Activated naive CD8-positive, alpha-beta T cell (primary cell): ENCODE measurements at regions not wholly inside any gene's neighbourhood (a gene's known extent, or its start where the extent isn't known, plus 50 kb on each side); places are given as distances from the start of the nearest gene placed in this dataset.

ENCODE experiments used
- H3K27ac Mint-ChIP-seq: one replicate; pipeline ENCODE4 v1.8.0; 2021; ENCODE audit warnings: mixed read lengths
- H3K27me3 Mint-ChIP-seq: one replicate; pipeline ENCODE4 v1.8.0; 2021; ENCODE audit warnings: mixed read lengths
- H3K36me3 Mint-ChIP-seq: one replicate; pipeline ENCODE4 v1.8.0; 2021; ENCODE audit warnings: mixed read lengths
- H3K4me1 Mint-ChIP-seq: one replicate; pipeline ENCODE4 v1.8.0; 2021; ENCODE audit warnings: low read depth, mixed read lengths
- H3K4me3 Mint-ChIP-seq: one replicate; pipeline ENCODE4 v1.8.0; 2021; ENCODE audit warnings: mild to moderate bottlenecking, mixed read lengths
- H3K9me3 Mint-ChIP-seq: one replicate; pipeline ENCODE4 v1.8.0; 2021; ENCODE audit warnings: low read depth, mixed read lengths

DNA sequence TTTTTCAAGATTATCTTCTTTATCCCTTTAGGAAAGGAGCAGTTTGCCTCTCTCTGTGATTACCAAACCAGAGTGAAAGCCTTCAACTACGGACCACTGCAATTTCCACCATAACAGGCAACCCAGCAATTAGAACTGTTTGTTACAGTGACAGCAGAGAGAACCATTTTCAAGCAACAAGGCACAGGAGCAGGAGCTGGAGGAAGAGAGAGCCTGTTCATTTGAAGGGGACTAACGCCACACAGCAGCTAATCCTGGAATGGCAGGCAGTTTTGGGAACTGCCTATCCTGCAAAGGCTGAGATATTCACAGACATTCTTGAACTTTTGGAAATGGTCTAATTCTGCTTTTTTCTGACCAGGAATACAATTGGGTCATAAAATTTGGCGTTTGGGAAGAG lies 1541.9 kb upstream of the PIK3C3 start:
- Mint-ChIP-seq H3K4me1 (no peaks in the 10 kb centered on the region), H3K27ac (no peak overlapping the region), H3K9me3 (peaks cover 13% of the 10 kb centered on the region), H3K27me3 (no peaks in the 10 kb centered on the region), H3K36me3 (no peaks in the 10 kb centered on the region), H3K4me3 (no peak overlapping the region)

DNA sequence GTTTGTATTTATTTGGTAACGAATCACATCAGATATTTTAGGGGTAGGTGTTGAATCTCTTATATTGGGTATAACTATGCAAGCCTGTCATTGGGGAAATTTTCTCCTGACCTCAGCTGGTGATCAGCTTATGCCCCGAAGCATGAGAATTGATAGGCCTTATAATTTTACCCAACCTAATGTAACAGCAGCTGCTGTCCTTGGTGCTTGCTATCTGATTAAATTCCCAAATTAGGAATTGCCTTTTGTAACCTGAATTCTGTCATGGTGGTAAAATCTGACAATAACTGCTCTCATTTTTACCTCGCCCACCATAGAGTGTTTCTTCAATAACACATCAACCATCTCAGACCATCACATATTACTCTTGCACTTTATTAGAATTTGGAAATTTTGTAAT lies 1542.6 kb upstream of the PIK3C3 start:
- Mint-ChIP-seq H3K4me3 (no peak overlapping the region), H3K4me1 (no peaks in the 10 kb centered on the region), H3K36me3 (no peaks in the 10 kb centered on the region), H3K27ac (no peak overlapping the region), H3K9me3 (peaks cover 13% of the 10 kb centered on the region), H3K27me3 (no peaks in the 10 kb centered on the region)

DNA sequence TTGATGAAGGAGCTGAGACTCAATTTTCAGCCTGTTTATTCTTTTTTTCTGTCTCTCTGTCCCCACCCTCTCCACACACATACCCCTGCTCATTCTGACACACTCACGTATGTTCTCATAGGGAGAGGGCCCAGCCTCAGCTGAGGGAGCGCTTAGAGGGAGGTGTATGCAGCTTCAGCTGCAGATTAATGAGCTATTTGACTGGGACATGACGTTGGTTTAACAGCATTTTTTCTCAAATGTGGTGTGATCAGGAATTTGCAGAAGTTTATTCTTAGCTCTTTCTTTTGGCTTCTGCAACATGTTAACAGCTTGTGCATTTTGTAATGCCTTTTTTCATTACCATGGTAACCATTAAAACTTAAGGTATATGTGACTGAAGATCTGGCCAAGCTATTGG lies 1547.1 kb upstream of the PIK3C3 start:
- Mint-ChIP-seq H3K9me3 (peaks cover 5% of the 10 kb centered on the region), H3K4me1 (no peaks in the 10 kb centered on the region), H3K4me3 (no peak overlapping the region), H3K27ac (no peak overlapping the region), H3K36me3 (no peaks in the 10 kb centered on the region), H3K27me3 (no peaks in the 10 kb centered on the region)

DNA sequence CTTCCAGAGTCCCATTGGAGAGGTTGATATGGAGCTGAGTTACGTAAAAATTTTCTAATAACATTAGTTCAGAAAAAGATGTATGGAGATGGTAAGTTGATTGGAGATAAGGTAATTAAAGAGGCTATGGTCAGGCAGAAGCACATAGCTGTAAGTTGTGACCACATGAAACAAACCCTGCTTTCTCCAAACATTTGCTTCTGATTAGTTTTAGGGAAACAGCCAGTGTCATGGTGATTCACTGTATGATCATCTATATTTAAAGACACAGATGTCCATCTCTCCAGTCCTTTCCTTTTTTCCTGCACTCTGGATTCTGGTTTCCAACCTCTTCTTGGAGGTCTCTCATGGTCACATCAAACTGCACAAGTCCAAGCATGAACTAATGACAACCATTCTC lies 1550.8 kb upstream of the PIK3C3 start:
- H3K27me3 Mint-ChIP-seq, result no peaks in the 10 kb centered on the region
- no peaks in the 10 kb centered on the region for H3K9me3 Mint-ChIP-seq
- H3K4me1 Mint-ChIP-seq, result no peaks in the 10 kb centered on the region
- H3K36me3 Mint-ChIP-seq, result no peaks in the 10 kb centered on the region
- H3K4me3 Mint-ChIP-seq, result no peak overlapping the region
- no peak overlapping the region for H3K27ac Mint-ChIP-seq

DNA sequence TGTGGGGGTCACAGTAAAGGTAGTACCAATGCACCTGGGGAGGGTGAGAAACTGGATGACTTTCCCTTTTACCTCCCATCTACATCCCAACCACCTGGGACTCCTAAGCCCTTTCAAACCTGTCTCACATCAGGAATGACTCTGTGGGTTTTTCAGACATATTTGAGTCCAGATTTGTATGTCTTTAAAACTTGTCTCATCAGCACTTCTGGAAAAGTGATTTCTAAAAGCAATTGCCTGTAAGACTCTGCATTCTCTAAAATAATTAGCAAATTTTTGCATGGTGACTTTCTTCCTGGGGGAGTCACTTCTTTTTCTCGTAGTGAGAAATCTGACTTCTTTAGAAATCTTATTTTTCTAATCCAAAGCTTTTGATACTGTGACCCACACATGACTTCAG lies 1553.0 kb upstream of the PIK3C3 start:
- H3K27me3 Mint-ChIP-seq, result no peaks in the 10 kb centered on the region
- H3K36me3 Mint-ChIP-seq, result no peaks in the 10 kb centered on the region
- H3K4me3 Mint-ChIP-seq, result no peak overlapping the region
- H3K4me1 Mint-ChIP-seq, result no peaks in the 10 kb centered on the region
- H3K9me3 Mint-ChIP-seq, result no peaks in the 10 kb centered on the region
- H3K27ac Mint-ChIP-seq, result no peak overlapping the region

DNA sequence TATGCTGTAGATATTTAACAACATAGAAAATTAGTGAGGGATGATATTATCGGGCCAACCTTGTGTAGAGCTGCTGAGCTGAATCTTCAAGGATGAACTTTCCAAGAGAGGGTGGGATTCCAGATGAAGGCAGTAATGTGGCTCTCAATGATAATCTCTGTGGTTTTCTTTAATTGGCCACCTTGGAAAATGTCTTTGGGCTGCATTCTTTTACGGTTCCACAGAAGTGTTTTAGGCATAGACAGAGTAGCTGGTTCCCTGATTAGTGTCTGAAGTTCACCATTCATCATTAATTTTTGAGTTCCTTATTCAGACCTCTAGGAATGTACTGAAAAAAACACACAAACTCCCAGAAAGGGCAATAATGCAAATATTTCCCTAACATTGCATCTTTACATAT lies 1566.9 kb upstream of the PIK3C3 start:
- Mint-ChIP-seq H3K4me3 (no peak overlapping the region), H3K27ac (no peak overlapping the region), H3K36me3 (no peaks in the 10 kb centered on the region), H3K27me3 (no peaks in the 10 kb centered on the region), H3K4me1 (no peaks in the 10 kb centered on the region), H3K9me3 (peaks cover 11% of the 10 kb centered on the region)

DNA sequence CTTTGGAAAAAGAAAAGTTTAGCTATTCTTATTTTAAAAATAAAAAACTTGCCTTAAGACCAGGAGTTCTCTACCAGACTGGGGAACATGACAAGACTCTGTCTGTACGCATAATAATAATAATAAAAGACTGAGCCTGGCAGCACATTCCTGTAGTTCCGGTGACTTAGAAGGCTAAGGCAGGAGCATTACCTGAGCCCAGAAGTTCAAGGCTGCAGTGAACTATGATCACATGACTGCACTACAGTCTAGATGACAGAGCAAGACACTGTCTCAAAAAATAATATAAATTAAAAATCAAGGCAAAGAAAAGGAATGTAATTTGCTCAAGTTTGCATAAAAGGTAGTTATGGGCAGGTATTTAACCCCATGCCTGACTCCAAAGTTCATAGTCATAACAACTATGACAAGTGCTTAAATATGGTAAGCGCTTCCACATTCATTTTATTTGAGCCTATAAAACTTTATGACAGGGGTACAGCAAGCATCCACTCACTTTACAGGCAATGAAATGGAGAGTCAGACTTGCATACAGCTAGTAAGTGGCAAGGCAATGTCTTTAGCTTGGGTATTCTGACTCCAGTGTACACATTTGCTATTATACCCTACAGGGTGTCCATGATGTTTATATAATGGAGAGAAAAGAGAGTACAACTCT lies 1567.8 kb upstream of the PIK3C3 start:
- H3K36me3 Mint-ChIP-seq, result no peaks in the 10 kb centered on the region
- no peak overlapping the region for H3K4me3 Mint-ChIP-seq
- H3K27ac Mint-ChIP-seq, result no peak overlapping the region
- no peaks in the 10 kb centered on the region for H3K4me1 Mint-ChIP-seq
- H3K9me3 Mint-ChIP-seq, result peaks cover 11% of the 10 kb centered on the region
- H3K27me3 Mint-ChIP-seq, result no peaks in the 10 kb centered on the region

DNA sequence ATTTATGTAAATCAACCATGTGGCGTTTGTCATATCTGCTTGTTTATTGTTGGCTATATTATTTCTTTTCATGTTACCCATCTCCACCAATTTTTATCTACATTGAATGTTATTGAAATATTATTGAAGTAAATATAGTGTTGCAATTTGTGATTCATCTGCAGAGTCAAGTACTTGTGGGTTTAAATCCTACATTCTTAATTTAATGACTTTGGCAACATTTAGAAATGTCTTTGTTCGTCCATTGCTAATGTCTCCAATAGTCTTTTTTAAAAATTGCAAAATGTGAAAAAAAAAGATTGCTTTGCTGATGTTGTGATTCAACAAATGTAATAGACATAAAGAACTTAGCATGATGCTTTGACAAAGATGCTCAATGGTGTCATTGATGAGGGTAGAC lies 1572.8 kb upstream of the PIK3C3 start:
- Mint-ChIP-seq H3K4me1 (no peaks in the 10 kb centered on the region), H3K27me3 (no peaks in the 10 kb centered on the region), H3K27ac (no peak overlapping the region), H3K4me3 (no peak overlapping the region), H3K36me3 (no peaks in the 10 kb centered on the region), H3K9me3 (peaks cover 5% of the 10 kb centered on the region)

DNA sequence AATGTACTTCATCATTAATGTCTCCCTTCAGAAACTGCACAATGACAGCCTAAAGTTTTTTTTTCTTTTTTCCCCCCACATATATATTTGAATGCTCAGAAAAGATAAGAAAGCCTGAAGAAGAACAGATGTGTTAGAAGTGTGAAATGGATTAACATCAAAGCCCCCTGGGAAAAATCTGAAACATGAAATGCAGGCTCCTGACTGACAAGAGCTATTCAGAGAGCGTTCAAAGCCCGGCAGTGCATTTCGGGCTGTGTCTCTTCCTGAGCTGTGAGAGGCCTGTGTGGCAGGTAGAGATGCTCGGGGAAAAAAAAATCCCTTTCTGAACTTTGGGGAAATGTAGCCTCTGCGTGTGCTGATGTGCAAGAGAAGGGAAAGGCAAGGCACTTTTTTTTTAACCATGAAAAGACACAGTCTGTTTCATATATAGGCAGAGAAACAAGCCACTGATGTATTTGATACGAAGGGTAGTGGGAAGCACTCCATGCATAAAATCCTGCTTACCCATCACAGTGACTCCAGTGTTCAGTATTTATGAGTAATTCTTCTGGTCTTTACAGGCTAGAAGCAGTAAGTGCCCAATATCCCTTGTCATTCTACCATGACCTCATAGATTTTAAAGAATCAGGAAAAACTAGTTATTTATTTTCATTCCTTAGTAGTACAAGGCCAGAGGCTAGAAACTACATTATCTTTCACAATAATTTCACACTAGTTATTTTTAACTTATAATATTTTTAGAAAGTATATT lies 1574.2 kb upstream of the PIK3C3 start:
- H3K36me3 Mint-ChIP-seq, result no peaks in the 10 kb centered on the region
- no peak overlapping the region for H3K27ac Mint-ChIP-seq
- H3K4me1 Mint-ChIP-seq, result no peaks in the 10 kb centered on the region
- no peak overlapping the region for H3K4me3 Mint-ChIP-seq
- H3K9me3 Mint-ChIP-seq, result peaks cover 8% of the 10 kb centered on the region
- H3K27me3 Mint-ChIP-seq, result no peaks in the 10 kb centered on the region

DNA sequence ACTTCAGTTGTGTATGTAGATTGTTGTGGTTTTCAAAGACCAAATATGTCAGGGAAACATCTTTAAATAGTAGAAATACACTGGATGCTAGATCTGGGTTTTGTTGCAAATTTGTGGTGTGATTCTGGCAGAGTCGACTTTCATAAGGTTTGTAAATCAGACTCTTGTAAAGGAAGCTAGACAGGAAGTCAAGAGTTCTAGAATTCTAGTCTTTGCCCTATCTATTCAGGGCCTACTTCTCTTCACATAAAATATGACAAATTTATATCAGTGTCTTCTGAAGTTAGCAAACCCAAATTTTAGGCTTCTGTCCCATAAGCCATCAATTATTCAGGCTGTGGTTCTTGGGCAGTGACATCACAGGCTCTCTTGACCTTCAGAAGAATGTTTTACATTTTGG lies 1579.2 kb upstream of the PIK3C3 start:
- H3K4me3 Mint-ChIP-seq, result no peak overlapping the region
- H3K27me3 Mint-ChIP-seq, result no peaks in the 10 kb centered on the region
- H3K4me1 Mint-ChIP-seq, result no peaks in the 10 kb centered on the region
- peaks cover 12% of the 10 kb centered on the region for H3K9me3 Mint-ChIP-seq
- H3K36me3 Mint-ChIP-seq, result no peaks in the 10 kb centered on the region
- H3K27ac Mint-ChIP-seq, result no peak overlapping the region

DNA sequence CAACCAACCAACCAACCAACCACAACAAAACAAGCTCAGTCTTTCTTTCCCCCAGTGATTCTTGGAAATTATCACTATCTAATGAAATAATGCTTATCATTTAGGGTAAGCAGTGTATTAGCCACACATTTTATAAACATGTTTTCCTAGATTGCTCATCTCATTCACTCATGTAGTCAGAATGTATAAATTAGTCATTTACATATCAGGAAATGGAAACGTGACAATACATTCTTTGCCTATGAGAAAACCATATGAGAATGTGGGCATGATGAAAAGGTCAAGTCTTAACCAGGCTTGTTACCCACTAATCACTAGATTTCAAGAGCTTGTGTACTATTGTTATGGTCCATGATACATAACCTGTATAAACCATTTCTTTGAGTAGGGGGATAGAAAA lies 1583.4 kb upstream of the PIK3C3 start:
- Mint-ChIP-seq H3K4me3 (no peak overlapping the region), H3K27me3 (no peaks in the 10 kb centered on the region), H3K36me3 (no peaks in the 10 kb centered on the region), H3K9me3 (peaks cover 4% of the 10 kb centered on the region), H3K27ac (no peak overlapping the region), H3K4me1 (no peaks in the 10 kb centered on the region)

DNA sequence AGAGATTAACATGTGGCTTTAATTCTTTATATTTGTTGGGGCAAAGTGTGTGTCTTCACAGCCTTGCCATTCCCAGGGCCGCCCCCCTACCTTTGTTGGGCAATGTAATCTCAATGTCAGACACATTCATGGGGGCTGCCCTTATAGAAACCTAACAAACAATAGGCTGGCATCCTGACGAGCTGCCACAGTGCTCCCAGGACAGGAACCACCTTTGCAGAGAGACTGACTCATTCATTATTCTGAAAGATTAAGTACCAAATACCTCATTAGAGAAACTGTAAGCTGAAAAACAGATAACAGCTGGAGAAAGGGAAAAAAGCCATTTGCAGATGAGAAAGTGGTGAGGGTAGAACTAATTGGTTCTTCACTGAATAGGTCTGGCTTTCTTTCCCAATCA lies 1587.5 kb upstream of the PIK3C3 start:
- no peak overlapping the region for H3K27ac Mint-ChIP-seq
- no peaks in the 10 kb centered on the region for H3K27me3 Mint-ChIP-seq

DNA sequence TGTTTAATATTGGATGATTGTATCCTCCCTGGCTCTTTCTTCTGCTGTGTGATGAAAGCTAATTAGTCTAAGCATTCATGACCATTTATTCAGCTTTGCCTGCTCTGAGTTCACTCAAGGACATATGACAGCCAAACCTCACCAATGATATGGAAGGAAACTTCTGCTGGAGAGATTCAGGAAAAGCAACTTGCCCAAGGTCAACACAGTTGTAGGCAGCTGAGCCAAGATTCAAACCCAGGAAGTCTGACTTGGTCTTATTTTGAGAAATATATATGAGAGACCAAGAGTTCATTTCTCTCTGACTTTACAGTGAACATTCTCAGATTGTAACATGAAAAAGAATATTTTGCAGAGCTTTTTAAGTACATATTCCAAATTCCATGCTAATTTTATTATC lies 1588.5 kb upstream of the PIK3C3 start:
- H3K27ac Mint-ChIP-seq, result no peak overlapping the region
- no peak overlapping the region for H3K4me3 Mint-ChIP-seq
- H3K36me3 Mint-ChIP-seq, result no peaks in the 10 kb centered on the region
- no peaks in the 10 kb centered on the region for H3K4me1 Mint-ChIP-seq
- H3K9me3 Mint-ChIP-seq, result peaks cover 1% of the 10 kb centered on the region
- no peaks in the 10 kb centered on the region for H3K27me3 Mint-ChIP-seq

More for the DNA sequence above, 1587.5 kb upstream of the PIK3C3 start:
- Mint-ChIP-seq H3K4me1 (no peaks in the 10 kb centered on the region), H3K4me3 (no peak overlapping the region), H3K9me3 (peaks cover 4% of the 10 kb centered on the region), H3K36me3 (no peaks in the 10 kb centered on the region)

DNA sequence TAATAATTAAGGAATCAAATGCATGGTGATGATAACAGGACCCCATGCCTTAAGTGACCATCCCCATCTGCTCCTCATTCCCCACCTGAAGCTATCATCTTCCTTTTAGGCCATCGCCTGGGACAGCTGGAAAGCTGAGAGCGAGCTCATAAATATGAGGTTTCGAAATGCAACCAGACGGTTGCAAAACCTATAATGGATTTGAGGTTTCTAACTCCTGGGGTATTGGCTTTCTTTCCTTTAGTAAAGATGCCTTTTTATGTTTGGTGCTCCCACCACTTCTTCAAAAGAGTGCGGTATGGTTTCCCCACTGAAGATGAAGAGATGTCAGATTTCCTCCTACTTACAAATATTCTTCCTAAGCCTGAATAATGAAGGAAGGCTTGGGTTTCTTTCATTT lies 1589.5 kb upstream of the PIK3C3 start:
- Mint-ChIP-seq H3K4me3 (no peak overlapping the region), H3K4me1 (no peaks in the 10 kb centered on the region), H3K9me3 (no peaks in the 10 kb centered on the region), H3K27ac (no peak overlapping the region), H3K36me3 (no peaks in the 10 kb centered on the region), H3K27me3 (no peaks in the 10 kb centered on the region)

DNA sequence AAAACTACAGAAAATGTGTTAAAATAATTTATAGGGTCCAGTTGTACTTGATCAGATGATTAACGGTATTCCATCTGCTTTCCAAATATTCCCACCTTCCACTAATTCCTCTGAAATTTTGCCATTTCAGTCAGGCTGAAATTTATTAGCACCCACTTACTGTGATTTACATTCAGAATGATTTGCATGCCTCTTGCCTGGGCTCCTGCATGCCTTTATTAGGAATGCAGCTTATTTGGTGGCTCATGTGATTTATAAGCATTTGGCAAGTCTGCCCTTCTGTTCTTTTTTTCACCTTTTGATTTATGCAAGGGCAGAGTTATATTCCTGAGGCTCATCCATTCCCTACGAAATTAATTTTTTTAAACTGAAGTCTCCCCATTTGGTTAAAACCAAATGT lies 1594.5 kb upstream of the PIK3C3 start:
- H3K36me3 Mint-ChIP-seq, result no peaks in the 10 kb centered on the region
- peaks cover 3% of the 10 kb centered on the region for H3K9me3 Mint-ChIP-seq
- H3K27ac Mint-ChIP-seq, result no peak overlapping the region
- no peaks in the 10 kb centered on the region for H3K27me3 Mint-ChIP-seq
- H3K4me3 Mint-ChIP-seq, result no peak overlapping the region
- no peaks in the 10 kb centered on the region for H3K4me1 Mint-ChIP-seq

DNA sequence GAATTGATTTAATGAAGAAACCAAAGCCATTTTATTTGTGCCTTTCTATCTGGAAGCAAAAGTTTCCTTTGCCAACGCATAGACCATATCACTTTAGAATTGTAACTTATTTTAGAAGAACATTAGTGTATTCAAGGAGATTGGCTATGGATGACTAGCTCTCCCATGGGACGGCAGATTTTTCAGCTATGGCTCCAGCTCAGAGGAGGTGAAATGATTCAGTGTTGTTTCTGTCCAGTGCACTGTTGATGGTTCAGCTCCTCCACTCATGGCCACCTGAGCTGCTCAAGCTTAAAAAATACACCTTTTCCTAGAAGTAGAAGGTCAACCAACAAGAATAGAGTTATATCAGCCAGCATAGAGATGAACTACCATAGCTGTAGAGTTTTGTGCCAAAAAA lies 1597.5 kb upstream of the PIK3C3 start:
- Mint-ChIP-seq H3K9me3 (peaks cover 5% of the 10 kb centered on the region), H3K36me3 (no peaks in the 10 kb centered on the region), H3K4me3 (no peak overlapping the region), H3K4me1 (no peaks in the 10 kb centered on the region), H3K27ac (no peak overlapping the region), H3K27me3 (no peaks in the 10 kb centered on the region)
